ENCODE measurements at regions not wholly inside any gene's neighbourhood (a gene's known extent, or its start where the extent isn't known, plus 50 kb on each side); places are given as distances from the start of the nearest gene placed in this dataset.

- no peak for DNase-seq (ENCODE audit: extremely low read depth in 1 of 11, low read depth in 9 of 11, low spot score in 4 of 11)
These were observed 601.4 kb upstream of the BTBD3 start for GRCh38 chr20:11316244-11316643.

- DNase-seq (ENCODE audit: extremely low read depth in 1 of 11, low read depth in 9 of 11, low spot score in 4 of 11): no peak
These were observed 597.7 kb upstream of the BTBD3 start for GRCh38 chr20:11320033-11320432.

GRCh38 chr20:11323816-11324215, 593.9 kb upstream of the BTBD3 start:
- DNase-seq (ENCODE audit: extremely low read depth in 1 of 11, low read depth in 9 of 11, low spot score in 4 of 11): no peak

GRCh38 chr20:11324990-11325389, 592.7 kb upstream of the BTBD3 start:
- no peak for DNase-seq (ENCODE audit: extremely low read depth in 1 of 11, low read depth in 9 of 11, low spot score in 4 of 11)

- DNase-seq (ENCODE audit: extremely low read depth in 1 of 11, low read depth in 9 of 11, low spot score in 4 of 11): no peak
These were observed 588.9 kb upstream of the BTBD3 start for GRCh38 chr20:11328839-11329238.

GRCh38 chr20:11329271-11329670, 588.4 kb upstream of the BTBD3 start:
- DNase-seq (ENCODE audit: extremely low read depth in 1 of 11, low read depth in 9 of 11, low spot score in 4 of 11): no peak

GRCh38 chr20:11331096-11331495, 586.6 kb upstream of the BTBD3 start:
- DNase-seq (ENCODE audit: extremely low read depth in 1 of 11, low read depth in 9 of 11, low spot score in 4 of 11): no peak

GRCh38 chr20:11332381-11332780, 585.3 kb upstream of the BTBD3 start:
- no peak for DNase-seq (ENCODE audit: extremely low read depth in 1 of 11, low read depth in 9 of 11, low spot score in 4 of 11)

- no peak for DNase-seq (ENCODE audit: extremely low read depth in 1 of 11, low read depth in 9 of 11, low spot score in 4 of 11)
These were observed 584.1 kb upstream of the BTBD3 start for GRCh38 chr20:11333634-11334033.

GRCh38 chr20:11337361-11338130, 580.1 kb upstream of the BTBD3 start:
- DNase-seq (ENCODE audit: extremely low read depth in 1 of 11, low read depth in 9 of 11, low spot score in 4 of 11): no peak

GRCh38 chr20:11338496-11339306, 579.0 kb upstream of the BTBD3 start:
- no peak for DNase-seq (ENCODE audit: extremely low read depth in 1 of 11, low read depth in 9 of 11, low spot score in 4 of 11)

- DNase-seq (ENCODE audit: extremely low read depth in 1 of 11, low read depth in 9 of 11, low spot score in 4 of 11): no peak
These were observed 572.8 kb upstream of the BTBD3 start for GRCh38 chr20:11344939-11345338.

GRCh38 chr20:11347738-11348137, 570.0 kb upstream of the BTBD3 start:
- DNase-seq (ENCODE audit: extremely low read depth in 1 of 11, low read depth in 9 of 11, low spot score in 4 of 11): no peak

- DNase-seq (ENCODE audit: extremely low read depth in 1 of 11, low read depth in 9 of 11, low spot score in 4 of 11): no peak
These were observed 567.3 kb upstream of the BTBD3 start for GRCh38 chr20:11350126-11351005.

GRCh38 chr20:11352041-11352440, 565.7 kb upstream of the BTBD3 start:
- DNase-seq (ENCODE audit: extremely low read depth in 1 of 11, low read depth in 9 of 11, low spot score in 4 of 11): no peak

- DNase-seq (ENCODE audit: extremely low read depth in 1 of 11, low read depth in 9 of 11, low spot score in 4 of 11): no peak
These were observed 562.8 kb upstream of the BTBD3 start for GRCh38 chr20:11354846-11355245.

- DNase-seq (ENCODE audit: extremely low read depth in 1 of 11, low read depth in 9 of 11, low spot score in 4 of 11): no peak
These were observed 562.3 kb upstream of the BTBD3 start for GRCh38 chr20:11355345-11355744.

- no peak for DNase-seq (ENCODE audit: extremely low read depth in 1 of 11, low read depth in 9 of 11, low spot score in 4 of 11)
These were observed 561.6 kb upstream of the BTBD3 start for GRCh38 chr20:11356061-11356460.

GRCh38 chr20:11362450-11362849, 555.2 kb upstream of the BTBD3 start:
- no peak for DNase-seq (ENCODE audit: extremely low read depth in 1 of 11, low read depth in 9 of 11, low spot score in 4 of 11)

GRCh38 chr20:11364736-11365135, 553.0 kb upstream of the BTBD3 start:
- DNase-seq (ENCODE audit: extremely low read depth in 1 of 11, low read depth in 9 of 11, low spot score in 4 of 11): no peak

Measured in renal cortex interstitium (tissue), 11 donors.